CD4-positive, alpha-beta T cell (primary cell): ENCODE measurements at regions not wholly inside any gene's neighbourhood (a gene's known extent, or its start where the extent isn't known, plus 50 kb on each side); places are given as distances from the start of the nearest gene placed in this dataset.
"Not testable (repeated sequence)": the region's sequence is repeated elsewhere in the genome, so short reads cannot be mapped to it uniquely, and the experiment has no call there.

Experiments
- ATAC-seq: fragments of 200-7000 bp; cut with Tn5 transposase; one replicate; pipeline ENCODE4 v1.10.0; 2022; ENCODE audit warnings: mild to moderate bottlenecking; ENCODE audit not compliant: poor library complexity
- CTCF ChIA-PET: fragments of 350-600 bp; sonication (Branson Sonifier 250); formaldehyde crosslinking; loops from one replicate; lab custom pipeline; 2021; ENCODE audit warnings: antibody characterized with exemption, inconsistent platforms; lab: Charles Lee
- POLR2A ChIA-PET: fragments of 350-600 bp; sonication (Branson Sonifier 250); formaldehyde crosslinking; loops from one replicate; lab custom pipeline; 2021; ENCODE audit warnings: antibody characterized with exemption, inconsistent platforms; lab: Charles Lee
- DNase-seq, 14 experiments: peaks; one replicate each; pipeline ENCODE4 v3.0.0-alpha.2; 2013 to 2020; ENCODE audit warnings: mixed read lengths in 2 of 14
- H3K27ac ChIP-seq, 2 donors: one replicate each; pipeline versions ENCODE4 v1.5.1 to v1.7.0; 2013; ENCODE audit warnings: low read length in 2 of 2, low read depth in 1 of 2, mild to moderate bottlenecking in 1 of 2
- H3K27me3 ChIP-seq, 2 experiments: 1 replicate in 1 of 2; 2 replicates in 1 of 2; pipeline versions ENCODE4 v1.6.1 to v1.7.0; 2013; ENCODE audit warnings: low read length in 2 of 2, control low read depth in 1 of 2, mild to moderate bottlenecking in 1 of 2, moderate library complexity in 1 of 2; ENCODE audit not compliant: insufficient read depth in 2 of 2, control insufficient read depth in 1 of 2
- H3K36me3 ChIP-seq: one replicate; pipeline ENCODE4 v1.6.1; 2013; ENCODE audit warnings: low read length, control low read depth; ENCODE audit not compliant: insufficient read depth
- H3K4me1 ChIP-seq: one replicate; pipeline ENCODE4 v1.6.1; 2013; ENCODE audit warnings: low read length, control low read depth; ENCODE audit not compliant: insufficient read depth
- H3K4me3 ChIP-seq: one replicate; pipeline ENCODE4 v1.5.1; 2013; ENCODE audit warnings: mild to moderate bottlenecking, low read length, moderate library complexity
- H3K9me3 ChIP-seq, 2 experiments: 1 replicate in 1 of 2; 2 replicates in 1 of 2; pipeline versions ENCODE4 v1.6.1 to v1.7.0; 2013; ENCODE audit warnings: low read length in 2 of 2, mild to moderate bottlenecking in 2 of 2, control low read depth in 1 of 2, moderate library complexity in 1 of 2; ENCODE audit not compliant: control insufficient read depth in 1 of 2, insufficient read depth in 1 of 2
- H3K27ac Mint-ChIP-seq: one replicate; pipeline ENCODE4 v1.8.0; 2020; ENCODE audit warnings: mixed read lengths
- H3K27me3 Mint-ChIP-seq: one replicate; pipeline ENCODE4 v1.8.0; 2021; ENCODE audit warnings: mixed read lengths
- H3K36me3 Mint-ChIP-seq: one replicate; pipeline ENCODE4 v1.8.0; 2021; ENCODE audit warnings: low read depth, mixed read lengths
- H3K4me1 Mint-ChIP-seq: one replicate; pipeline ENCODE4 v1.8.0; 2021; ENCODE audit warnings: low read depth, mixed read lengths
- H3K4me3 Mint-ChIP-seq: one replicate; pipeline ENCODE4 v1.8.0; 2020; ENCODE audit warnings: mild to moderate bottlenecking, mixed read lengths
- H3K9me3 Mint-ChIP-seq: one replicate; pipeline ENCODE4 v1.8.0; 2020; ENCODE audit warnings: mixed read lengths
- CTCF ChIP-seq: fragments of 200-600 bp; IDR thresholded peaks from one replicate; pipeline ENCODE4 v1.8.0; 2022; ENCODE audit warnings: antibody characterized with exemption, mild to moderate bottlenecking
- intact Hi-C, 2 experiments: fragments of 100-400 bp; cut with DNase I in 1 of 2; cut with micrococcal nuclease in 1 of 2; formaldehyde crosslinking; loops; one replicate each; pipeline versions ENCODE4 v1.15.1 to v1.9.0; 2023 to 2025; cut with DNase I, micrococcal nuclease

- H3K4me3 Mint-ChIP-seq, result no peak overlapping the region
- Histone ChIP-seq H3K4me3 (no peak overlapping the region), H3K27ac (no peak overlapping the region), H3K36me3 (no peaks in the 10 kb centered on the region), H3K27me3 (no peaks in the 10 kb centered on the region), H3K4me1 (peaks cover 3% of the 10 kb centered on the region), H3K9me3 (no peaks in the 10 kb centered on the region)
- CTCF ChIA-PET, result no interaction called here
- no peak for DNase-seq
- H3K27ac Mint-ChIP-seq, result no peak overlapping the region
- no peaks in the 10 kb centered on the region for H3K9me3 Mint-ChIP-seq
- intact Hi-C loops, result loop anchor here (5.0 kb wide), 2 partner anchors 281 to 286 kb away; no protein-coding TSS in a partner anchor
- no peaks in the 10 kb centered on the region for H3K27me3 Mint-ChIP-seq
- ATAC-seq, result no peak
- no peak for TF ChIP-seq CTCF
- H3K4me1 Mint-ChIP-seq, result no peaks in the 10 kb centered on the region
- no peaks in the 10 kb centered on the region for H3K36me3 Mint-ChIP-seq
- POLR2A ChIA-PET, result no interaction called here
Measured at GRCh38 chr7:29636009-29636351, 72.3 kb downstream of the PRR15 start.

DNA sequence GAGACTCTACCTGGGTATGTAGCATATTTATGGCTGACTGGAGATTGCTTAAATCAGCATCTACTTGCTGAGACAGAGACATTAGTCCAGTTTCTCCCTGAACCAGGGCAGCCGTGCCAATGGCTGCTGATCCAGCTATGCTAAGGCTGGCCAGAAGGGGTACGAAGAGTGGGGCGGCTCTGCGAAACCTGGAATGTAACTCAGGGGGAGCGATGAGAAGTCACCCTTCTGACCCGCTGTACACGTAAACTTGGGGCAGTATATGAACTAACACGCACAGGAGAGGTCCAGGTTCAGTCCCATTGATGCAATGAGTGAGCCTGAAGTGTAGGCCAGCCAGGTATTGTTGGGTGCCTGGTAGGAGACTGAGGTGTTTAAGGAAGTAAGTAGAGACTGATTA is 73.7 kb downstream of the PRR15 start:
- Mint-ChIP-seq H3K4me1 (no peaks in the 10 kb centered on the region), H3K27ac (no peak overlapping the region), H3K27me3 (no peaks in the 10 kb centered on the region), H3K4me3 (no peak overlapping the region), H3K36me3 (no peaks in the 10 kb centered on the region), H3K9me3 (no peaks in the 10 kb centered on the region)
- Histone ChIP-seq H3K27me3 (no peaks in the 10 kb centered on the region), H3K9me3 (no peaks in the 10 kb centered on the region), H3K4me1 (peaks cover 3% of the 10 kb centered on the region), H3K27ac (no peak overlapping the region), H3K4me3 (no peak overlapping the region), H3K36me3 (no peaks in the 10 kb centered on the region)
- DNase-seq (no peak), ATAC-seq (no peak)
- intact Hi-C loops, result loop anchor here (5.0 kb wide), 2 partner anchors 280 to 285 kb away; no protein-coding TSS in a partner anchor
- ChIA-PET POLR2A (no interaction called here), CTCF (no interaction called here)
- no peak for TF ChIP-seq CTCF

GRCh38 chr7:29638841-29639240 is 75.2 kb downstream of the PRR15 start:
- H3K27me3 Mint-ChIP-seq, ATAC-seq, H3K36me3 Mint-ChIP-seq, H3K4me1 ChIP-seq, DNase-seq, H3K36me3 ChIP-seq, H3K9me3 Mint-ChIP-seq, H3K27ac Mint-ChIP-seq, POLR2A ChIA-PET, H3K4me3 ChIP-seq, H3K27ac ChIP-seq, H3K27me3 ChIP-seq, CTCF ChIA-PET, H3K4me3 Mint-ChIP-seq, H3K9me3 ChIP-seq, H3K4me1 Mint-ChIP-seq: not testable (repeated sequence)
- intact Hi-C loops, result loop anchor here (5.0 kb wide), 2 partner anchors 278 to 283 kb away; no protein-coding TSS in a partner anchor

DNA sequence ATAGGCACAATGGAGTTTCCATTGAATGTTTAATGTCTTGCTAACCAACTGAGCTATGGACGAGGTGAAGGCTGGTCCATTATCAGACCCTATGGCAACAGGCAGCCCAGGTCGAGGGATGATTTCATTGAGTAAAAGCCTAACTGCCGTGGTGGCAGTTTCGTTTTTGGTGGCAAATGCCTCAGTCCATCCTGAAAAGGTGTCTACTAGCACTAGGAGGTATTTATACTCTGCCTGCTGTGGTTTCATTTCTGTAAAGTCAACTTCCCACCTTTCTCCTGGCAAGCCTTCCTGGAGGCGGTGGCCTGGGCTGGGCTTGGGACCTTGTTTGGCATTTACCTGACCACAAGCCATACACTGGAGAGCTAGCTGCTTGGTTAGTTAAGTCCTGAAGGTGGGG is 75.8 kb downstream of the PRR15 start:
- Mint-ChIP-seq H3K36me3 (no peaks in the 10 kb centered on the region), H3K9me3 (no peaks in the 10 kb centered on the region), H3K4me1 (no peaks in the 10 kb centered on the region), H3K27me3 (no peaks in the 10 kb centered on the region), H3K27ac (no peak overlapping the region), H3K4me3 (no peak overlapping the region)
- ATAC-seq (no peak), DNase-seq (no peak)
- Histone ChIP-seq H3K4me1 (peaks cover 3% of the 10 kb centered on the region), H3K36me3 (no peaks in the 10 kb centered on the region), H3K9me3 (no peaks in the 10 kb centered on the region), H3K4me3 (no peak overlapping the region), H3K27me3 (no peaks in the 10 kb centered on the region), H3K27ac (no peak overlapping the region)
- CTCF ChIA-PET, result no interaction called here
- POLR2A ChIA-PET, result no interaction called here
- TF ChIP-seq CTCF, result no peak
- intact Hi-C loops, result loop anchor here (5.0 kb wide), 2 partner anchors 278 to 283 kb away; no protein-coding TSS in a partner anchor
